ENCODE measurements at regions not wholly inside any gene's neighbourhood (a gene's known extent, or its start where the extent isn't known, plus 50 kb on each side); places are given as distances from the start of the nearest gene placed in this dataset.

GRCh38 chr3:177948716-177949425 lies 587.4 kb upstream of the KCNMB2 start:
- DNase-seq (ENCODE audit: low read depth in 2 of 3, low spot score in 2 of 3), result no peak

- DNase-seq (ENCODE audit: low read depth in 2 of 3, low spot score in 2 of 3), result no peak
These were observed 577.0 kb upstream of the KCNMB2 start for GRCh38 chr3:177959188-177959587.

- no peak for DNase-seq (ENCODE audit: low read depth in 2 of 3, low spot score in 2 of 3)
These were observed 576.2 kb upstream of the KCNMB2 start for GRCh38 chr3:177960014-177960413.

- DNase-seq (ENCODE audit: low read depth in 2 of 3, low spot score in 2 of 3), result no peak
These were observed 575.5 kb upstream of the KCNMB2 start for GRCh38 chr3:177960722-177961121.

GRCh38 chr3:177961784-177962183 lies 574.5 kb upstream of the KCNMB2 start:
- DNase-seq (ENCODE audit: low read depth in 2 of 3, low spot score in 2 of 3), result no peak

- no peak for DNase-seq (ENCODE audit: low read depth in 2 of 3, low spot score in 2 of 3)
These were observed 569.7 kb upstream of the KCNMB2 start for GRCh38 chr3:177966493-177966892.

- no peak for DNase-seq (ENCODE audit: low read depth in 2 of 3, low spot score in 2 of 3)
These were observed 567.3 kb upstream of the KCNMB2 start for GRCh38 chr3:177968891-177969290.

GRCh38 chr3:177973241-177973840 lies 562.9 kb upstream of the KCNMB2 start:
- DNase-seq (ENCODE audit: low read depth in 2 of 3, low spot score in 2 of 3), result no peak

GRCh38 chr3:177976241-177976640 lies 560.0 kb upstream of the KCNMB2 start:
- no peak for DNase-seq (ENCODE audit: low read depth in 2 of 3, low spot score in 2 of 3)

- no peak for DNase-seq (ENCODE audit: low read depth in 2 of 3, low spot score in 2 of 3)
These were observed 559.4 kb upstream of the KCNMB2 start for GRCh38 chr3:177976866-177977265.

- no peak for DNase-seq (ENCODE audit: low read depth in 2 of 3, low spot score in 2 of 3)
These were observed 558.7 kb upstream of the KCNMB2 start for GRCh38 chr3:177977381-177978158.

GRCh38 chr3:177978946-177979345 lies 557.3 kb upstream of the KCNMB2 start:
- DNase-seq (ENCODE audit: low read depth in 2 of 3, low spot score in 2 of 3), result no peak

- DNase-seq (ENCODE audit: low read depth in 2 of 3, low spot score in 2 of 3), result no peak
These were observed 556.5 kb upstream of the KCNMB2 start for GRCh38 chr3:177979703-177980102.

- DNase-seq (ENCODE audit: low read depth in 2 of 3, low spot score in 2 of 3), result no peak
These were observed 554.7 kb upstream of the KCNMB2 start for GRCh38 chr3:177981576-177981975.

- no peak for DNase-seq (ENCODE audit: low read depth in 2 of 3, low spot score in 2 of 3)
These were observed 554.2 kb upstream of the KCNMB2 start for GRCh38 chr3:177982034-177982433.

- no peak for DNase-seq (ENCODE audit: low read depth in 2 of 3, low spot score in 2 of 3)
These were observed 552.9 kb upstream of the KCNMB2 start for GRCh38 chr3:177983320-177983719.

GRCh38 chr3:177992993-177993970 lies 543.0 kb upstream of the KCNMB2 start:
- no peak for DNase-seq (ENCODE audit: low read depth in 2 of 3, low spot score in 2 of 3)

- DNase-seq (ENCODE audit: low read depth in 2 of 3, low spot score in 2 of 3), result no peak
These were observed 541.3 kb upstream of the KCNMB2 start for GRCh38 chr3:177994976-177995375.

- DNase-seq (ENCODE audit: low read depth in 2 of 3, low spot score in 2 of 3), result no peak
These were observed 540.7 kb upstream of the KCNMB2 start for GRCh38 chr3:177995381-177996085.

GRCh38 chr3:178001670-178002101 lies 534.5 kb upstream of the KCNMB2 start:
- no peak for DNase-seq (ENCODE audit: low read depth in 2 of 3, low spot score in 2 of 3)

Measured in activated CD8-positive, alpha-beta memory T cell treated with anti-CD3 and anti-CD28 coated beads for 48 hours (primary cell).